ENCODE measurements at regions not wholly inside any gene's neighbourhood (a gene's known extent, or its start where the extent isn't known, plus 50 kb on each side); places are given as distances from the start of the nearest gene placed in this dataset.

- TF ChIP-seq, protein P1, sequence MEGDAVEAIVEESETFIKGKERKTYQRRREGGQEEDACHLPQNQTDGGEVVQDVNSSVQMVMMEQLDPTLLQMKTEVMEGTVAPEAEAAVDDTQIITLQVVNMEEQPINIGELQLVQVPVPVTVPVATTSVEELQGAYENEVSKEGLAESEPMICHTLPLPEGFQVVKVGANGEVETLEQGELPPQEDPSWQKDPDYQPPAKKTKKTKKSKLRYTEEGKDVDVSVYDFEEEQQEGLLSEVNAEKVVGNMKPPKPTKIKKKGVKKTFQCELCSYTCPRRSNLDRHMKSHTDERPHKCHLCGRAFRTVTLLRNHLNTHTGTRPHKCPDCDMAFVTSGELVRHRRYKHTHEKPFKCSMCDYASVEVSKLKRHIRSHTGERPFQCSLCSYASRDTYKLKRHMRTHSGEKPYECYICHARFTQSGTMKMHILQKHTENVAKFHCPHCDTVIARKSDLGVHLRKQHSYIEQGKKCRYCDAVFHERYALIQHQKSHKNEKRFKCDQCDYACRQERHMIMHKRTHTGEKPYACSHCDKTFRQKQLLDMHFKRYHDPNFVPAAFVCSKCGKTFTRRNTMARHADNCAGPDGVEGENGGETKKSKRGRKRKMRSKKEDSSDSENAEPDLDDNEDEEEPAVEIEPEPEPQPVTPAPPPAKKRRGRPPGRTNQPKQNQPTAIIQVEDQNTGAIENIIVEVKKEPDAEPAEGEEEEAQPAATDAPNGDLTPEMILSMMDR (IDR thresholded peaks at IDR 0.05): no peak
- TF ChIP-seq POLR2A (IDR thresholded peaks at IDR 0.05) (no peak), EP300 (IDR thresholded peaks at IDR 0.05) (no peak)
Measured at GRCh38 chr20:4070323-4071177, 55.2 kb upstream of the RNF24 start.

Data from ovary (tissue), 3 donors.